OCI-LY1 (cell line): ENCODE measurements at regions not wholly inside any gene's neighbourhood (a gene's known extent, or its start where the extent isn't known, plus 50 kb on each side); places are given as distances from the start of the nearest gene placed in this dataset.

ENCODE experiments used
- H2AFZ ChIP-seq: fragments of 200-600 bp; sonication (generic), shearing (Covaris generic); 2 replicates; pipeline ENCODE4 v1.6.0; 2014; ENCODE audit warnings: antibody characterized with exemption, mild to moderate bottlenecking, low read length
- H3F3A ChIP-seq: fragments of 200-600 bp; sonication (generic), shearing (Covaris generic); 2 replicates; pipeline ENCODE4 v1.6.0; 2014; ENCODE audit warnings: mild to moderate bottlenecking, antibody characterized with exemption, low read length, moderate library complexity; ENCODE audit not compliant: insufficient read depth
- H3K27ac ChIP-seq: fragments of 200-600 bp; sonication (generic); 2 replicates; pipeline ENCODE4 v1.5.1; 2014; ENCODE audit warnings: low read length, mixed run types, mild to moderate bottlenecking, low read depth; ENCODE audit not compliant: poor library complexity, severe bottlenecking
- H3K27me3 ChIP-seq: fragments of 200-600 bp; sonication (generic); 2 replicates; pipeline ENCODE4 v1.6.0; 2014; ENCODE audit warnings: antibody characterized with exemption, mild to moderate bottlenecking, low read length, moderate library complexity; ENCODE audit not compliant: insufficient read depth
- H3K36me3 ChIP-seq: fragments of 200-600 bp; sonication (generic); 2 replicates; pipeline ENCODE4 v1.6.1; 2014; ENCODE audit warnings: mild to moderate bottlenecking, antibody characterized with exemption, low read length, moderate library complexity, mixed read lengths; ENCODE audit not compliant: insufficient read depth
- H3K4me1 ChIP-seq: fragments of 200-600 bp; sonication (generic); 2 replicates; pipeline ENCODE4 v1.5.1; 2014; ENCODE audit warnings: mild to moderate bottlenecking, low read length, moderate library complexity; ENCODE audit not compliant: insufficient read depth, severe bottlenecking
- H3K4me2 ChIP-seq: fragments of 200-600 bp; sonication (generic), shearing (Covaris generic); 2 replicates; pipeline ENCODE4 v1.6.1; 2014; ENCODE audit warnings: low read length
- H3K4me3 ChIP-seq: fragments of 200-600 bp; sonication (generic); 2 replicates; pipeline ENCODE4 v1.5.1; 2014; ENCODE audit warnings: low read length, low read depth, mild to moderate bottlenecking, mixed read lengths; ENCODE audit not compliant: poor library complexity, severe bottlenecking
- H3K79me2 ChIP-seq: fragments of 200-600 bp; shearing (Covaris generic); 2 replicates; pipeline ENCODE4 v1.6.1; 2016; ENCODE audit warnings: mixed run types, low read length, mixed read lengths; ENCODE audit not compliant: insufficient read depth
- H3K9ac ChIP-seq: fragments of 200-600 bp; sonication (generic), shearing (Covaris generic); 2 replicates; pipeline ENCODE4 v1.6.1; 2014; ENCODE audit warnings: mild to moderate bottlenecking, low read length, mixed read lengths
- H3K9me2 ChIP-seq: fragments of 200-600 bp; sonication (generic), shearing (Covaris generic); 2 replicates; pipeline ENCODE4 v1.6.1; 2014; ENCODE audit warnings: low read depth, mild to moderate bottlenecking, low read length, mixed read lengths
- H3K9me3 ChIP-seq: fragments of 200-600 bp; shearing (Covaris generic); 2 replicates; pipeline ENCODE4 v1.6.1; 2014; ENCODE audit warnings: low read length, mixed read lengths
- H4K20me1 ChIP-seq: fragments of 200-600 bp; sonication (generic), shearing (Covaris generic); 2 replicates; pipeline ENCODE4 v1.6.0; 2016; ENCODE audit warnings: mild to moderate bottlenecking, low read length; ENCODE audit not compliant: insufficient read depth
- CTCF ChIP-seq: fragments of 200-600 bp; sonication (generic), shearing (Covaris generic); IDR thresholded peaks from 2 replicates; pipeline ENCODE4 v1.5.1; 2017; ENCODE audit warnings: mild to moderate bottlenecking, antibody characterized with exemption, low read length, moderate library complexity, mixed read lengths
- EZH2 ChIP-seq: fragments of 200-600 bp; sonication (generic), shearing (Covaris generic); IDR thresholded peaks from 2 replicates; pipeline ENCODE4 v1.8.0; 2017; ENCODE audit warnings: borderline replicate concordance, mixed run types, mild to moderate bottlenecking, antibody characterized with exemption, low read length, moderate library complexity, mixed read lengths

GRCh38 chr4:175371091-175371490, 441.0 kb downstream of the GPM6A start:
- H3K4me2 ChIP-seq = no peak overlapping the region
- H3K9me2 ChIP-seq = no peaks in the 10 kb centered on the region
- peaks cover 48% of the 10 kb centered on the region for H3K4me1 ChIP-seq
- H3K4me3 ChIP-seq = no peak overlapping the region
- no peak overlapping the region for H3K9ac ChIP-seq
- no peaks in the 10 kb centered on the region for H3F3A ChIP-seq
- H4K20me1 ChIP-seq = no peaks in the 10 kb centered on the region
- no peaks in the 10 kb centered on the region for H3K36me3 ChIP-seq
- H2AFZ ChIP-seq = no peak overlapping the region
- H3K9me3 ChIP-seq = no peaks in the 10 kb centered on the region
- no peak for TF ChIP-seq CTCF
- TF ChIP-seq EZH2 = no peak
- H3K79me2 ChIP-seq = no peaks in the 10 kb centered on the region
- H3K27ac ChIP-seq = no peak overlapping the region
- H3K27me3 ChIP-seq = no peaks in the 10 kb centered on the region

GRCh38 chr4:175373031-175373430, 439.0 kb downstream of the GPM6A start:
- Histone ChIP-seq H3F3A (no peaks in the 10 kb centered on the region), H4K20me1 (no peaks in the 10 kb centered on the region), H3K36me3 (no peaks in the 10 kb centered on the region), H3K9me2 (no peaks in the 10 kb centered on the region), H3K27ac (no peak overlapping the region), H3K79me2 (no peaks in the 10 kb centered on the region), H3K4me2 (no peak overlapping the region), H3K27me3 (no peaks in the 10 kb centered on the region), H3K4me1 (peaks cover 48% of the 10 kb centered on the region), H3K9me3 (no peaks in the 10 kb centered on the region), H3K4me3 (no peak overlapping the region), H3K9ac (no peak overlapping the region), H2AFZ (no peak overlapping the region)
- TF ChIP-seq EZH2 (no peak), CTCF (no peak)

- H3K36me3 ChIP-seq = no peaks in the 10 kb centered on the region
- no peak overlapping the region for H3K4me2 ChIP-seq
- no peaks in the 10 kb centered on the region for H3F3A ChIP-seq
- no peak overlapping the region; the same call in 1 of the 2 replicates for H3K9ac ChIP-seq
- no peaks in the 10 kb centered on the region for H3K9me2 ChIP-seq
- H3K27me3 ChIP-seq = no peaks in the 10 kb centered on the region
- peak overlapping the region; percentile 66 for H3K27ac ChIP-seq
- H4K20me1 ChIP-seq = no peaks in the 10 kb centered on the region
- H3K79me2 ChIP-seq = no peaks in the 10 kb centered on the region
- H3K4me1 ChIP-seq = peaks cover 41% of the 10 kb centered on the region
- TF ChIP-seq EZH2 = no peak
- no peaks in the 10 kb centered on the region for H3K9me3 ChIP-seq
- peak overlapping the region; percentile 45; the same call in 1 of the 2 replicates for H2AFZ ChIP-seq
- H3K4me3 ChIP-seq = no peak overlapping the region
Observed at GRCh38 chr4:175374459-175374858, 437.6 kb downstream of the GPM6A start.

- Histone ChIP-seq H2AFZ (no peak overlapping the region), H3K27me3 (no peaks in the 10 kb centered on the region), H3K9ac (no peak overlapping the region), H3K79me2 (no peaks in the 10 kb centered on the region), H3K4me3 (no peak overlapping the region), H3K4me1 (peaks cover 38% of the 10 kb centered on the region), H3K36me3 (no peaks in the 10 kb centered on the region), H4K20me1 (no peaks in the 10 kb centered on the region), H3K9me3 (no peaks in the 10 kb centered on the region), H3K9me2 (no peaks in the 10 kb centered on the region), H3F3A (no peaks in the 10 kb centered on the region), H3K27ac (no peak overlapping the region), H3K4me2 (no peak overlapping the region)
- TF ChIP-seq EZH2 (no peak), CTCF (no peak)
Observed at GRCh38 chr4:175376287-175376977, 435.6 kb downstream of the GPM6A start.
